ENCODE measurements at regions not wholly inside any gene's neighbourhood (a gene's known extent, or its start where the extent isn't known, plus 50 kb on each side); places are given as distances from the start of the nearest gene placed in this dataset.
A peak's percentile ranks its signal among the peaks of the same experiment; 100 is the strongest.

- H3K4me1 ChIP-seq (ENCODE audit: control insufficient read depth, insufficient read depth, low read length) = peaks cover 3% of the 10 kb centered on the region
- H3K9me3 Mint-ChIP-seq = no peaks in the 10 kb centered on the region
- no peaks in the 10 kb centered on the region for H3K9me3 ChIP-seq (ENCODE audit: control insufficient read depth, insufficient read depth, low read length)
- intact Hi-C loops (cut with micrococcal nuclease) = loop anchor here (1.0 to 5.0 kb wide), 3 partner anchors 87 to 318 kb away; no protein-coding TSS in a partner anchor
- no peak overlapping the region for H3K27ac ChIP-seq (ENCODE audit: low read length)
- H3K36me3 ChIP-seq (ENCODE audit: control insufficient read depth, insufficient read depth, low read length) = no peaks in the 10 kb centered on the region
- no peak overlapping the region for H3K4me3 Mint-ChIP-seq
- WGBS (ENCODE audit: insufficient coverage) = 12% methylated on average over 11 of the region's 11 CpGs
- TF ChIP-seq CTCF (IDR thresholded peaks at IDR 0.05) = peak; percentile 100
- H3K4me1 Mint-ChIP-seq = peaks cover 10 to 12% of the 10 kb centered on the region in 2 donors
- H3K27me3 ChIP-seq (ENCODE audit: control insufficient read depth, insufficient read depth, low read length) = no peaks in the 10 kb centered on the region
- H3K27ac Mint-ChIP-seq = peak overlapping the region in 1 of 2 donors; percentile 5
- DNase-seq = peak; percentile 78 to 97
- peak; percentile 97 to 100 (median 100) for ATAC-seq
- H3K4me3 ChIP-seq (ENCODE audit: low read length) = no peak overlapping the region
- no peaks in the 10 kb centered on the region for H3K36me3 Mint-ChIP-seq
- H3K27me3 Mint-ChIP-seq (ENCODE audit: low read depth in 2 of 2) = peaks cover 0 to 2% of the 10 kb centered on the region in 2 donors
Measured at GRCh38 chr3:46078712-46079400, 51.6 kb upstream of the XCR1 start.
